ENCODE measurements at regions not wholly inside any gene's neighbourhood (a gene's known extent, or its start where the extent isn't known, plus 50 kb on each side); places are given as distances from the start of the nearest gene placed in this dataset.

GRCh38 chr9:17996728-17997127 is 417.9 kb downstream of the SH3GL2 start:
- H3K9me3 Mint-ChIP-seq, result no peaks in the 10 kb centered on the region
- H3K4me1 Mint-ChIP-seq, result peaks cover 11% of the 10 kb centered on the region
- no peak overlapping the region for H3K4me3 Mint-ChIP-seq
- DNase-seq (ENCODE audit: low spot score) (no peak), ATAC-seq (no peak)
- H3K36me3 Mint-ChIP-seq, result no peaks in the 10 kb centered on the region
- H3K27ac Mint-ChIP-seq, result no peak overlapping the region
- CTCF ChIA-PET, result no interaction called here
- TF ChIP-seq MYBL2 (CRISPR knock-in tag; IDR thresholded peaks at IDR 0.05) (no peak), ETV6 (CRISPR knock-in tag; IDR thresholded peaks at IDR 0.05) (no peak), ESRRA (CRISPR knock-in tag; IDR thresholded peaks at IDR 0.05; ENCODE audit: borderline replicate concordance) (no peak), RELA (CRISPR knock-in tag; IDR thresholded peaks at IDR 0.05; ENCODE audit: borderline replicate concordance) (no peak), NR3C1 (CRISPR knock-in tag; conservative IDR thresholded peaks at IDR 0.05; ENCODE audit: low read depth) (no peak), NFATC4 (CRISPR knock-in tag; IDR thresholded peaks at IDR 0.05) (no peak), NR1H2 (CRISPR knock-in tag; IDR thresholded peaks at IDR 0.05) (no peak), PRDM15 (CRISPR knock-in tag; IDR thresholded peaks at IDR 0.05) (no peak), FOXP1 (CRISPR knock-in tag; IDR thresholded peaks at IDR 0.05; ENCODE audit: borderline replicate concordance) (no peak), E2F5 (CRISPR knock-in tag; IDR thresholded peaks at IDR 0.05) (no peak), NFE2L1 (CRISPR knock-in tag; IDR thresholded peaks at IDR 0.05) (no peak), OVOL2 (CRISPR knock-in tag; IDR thresholded peaks at IDR 0.05; ENCODE audit: borderline replicate concordance) (no peak), PREB (CRISPR knock-in tag; IDR thresholded peaks at IDR 0.05; ENCODE audit: borderline replicate concordance) (no peak), IRF2 (CRISPR knock-in tag; IDR thresholded peaks at IDR 0.05; ENCODE audit: borderline replicate concordance, low read depth) (no peak), TEAD4 (CRISPR knock-in tag; IDR thresholded peaks at IDR 0.05) (no peak), CREB1 (CRISPR knock-in tag; IDR thresholded peaks at IDR 0.05) (no peak)
- TF ChIP-seq, protein P1, sequence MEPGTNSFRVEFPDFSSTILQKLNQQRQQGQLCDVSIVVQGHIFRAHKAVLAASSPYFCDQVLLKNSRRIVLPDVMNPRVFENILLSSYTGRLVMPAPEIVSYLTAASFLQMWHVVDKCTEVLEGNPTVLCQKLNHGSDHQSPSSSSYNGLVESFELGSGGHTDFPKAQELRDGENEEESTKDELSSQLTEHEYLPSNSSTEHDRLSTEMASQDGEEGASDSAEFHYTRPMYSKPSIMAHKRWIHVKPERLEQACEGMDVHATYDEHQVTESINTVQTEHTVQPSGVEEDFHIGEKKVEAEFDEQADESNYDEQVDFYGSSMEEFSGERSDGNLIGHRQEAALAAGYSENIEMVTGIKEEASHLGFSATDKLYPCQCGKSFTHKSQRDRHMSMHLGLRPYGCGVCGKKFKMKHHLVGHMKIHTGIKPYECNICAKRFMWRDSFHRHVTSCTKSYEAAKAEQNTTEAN (CRISPR knock-in tag; IDR thresholded peaks at IDR 0.05), result no peak
- TF ChIP-seq, protein P2, sequence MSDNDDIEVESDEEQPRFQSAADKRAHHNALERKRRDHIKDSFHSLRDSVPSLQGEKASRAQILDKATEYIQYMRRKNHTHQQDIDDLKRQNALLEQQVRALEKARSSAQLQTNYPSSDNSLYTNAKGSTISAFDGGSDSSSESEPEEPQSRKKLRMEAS (CRISPR knock-in tag; IDR thresholded peaks at IDR 0.05), result no peak
- POLR2A ChIA-PET, result no interaction called here
- H3K27me3 Mint-ChIP-seq (ENCODE audit: low read depth), result no peaks in the 10 kb centered on the region; the same call in 1 of the 2 replicates

DNA sequence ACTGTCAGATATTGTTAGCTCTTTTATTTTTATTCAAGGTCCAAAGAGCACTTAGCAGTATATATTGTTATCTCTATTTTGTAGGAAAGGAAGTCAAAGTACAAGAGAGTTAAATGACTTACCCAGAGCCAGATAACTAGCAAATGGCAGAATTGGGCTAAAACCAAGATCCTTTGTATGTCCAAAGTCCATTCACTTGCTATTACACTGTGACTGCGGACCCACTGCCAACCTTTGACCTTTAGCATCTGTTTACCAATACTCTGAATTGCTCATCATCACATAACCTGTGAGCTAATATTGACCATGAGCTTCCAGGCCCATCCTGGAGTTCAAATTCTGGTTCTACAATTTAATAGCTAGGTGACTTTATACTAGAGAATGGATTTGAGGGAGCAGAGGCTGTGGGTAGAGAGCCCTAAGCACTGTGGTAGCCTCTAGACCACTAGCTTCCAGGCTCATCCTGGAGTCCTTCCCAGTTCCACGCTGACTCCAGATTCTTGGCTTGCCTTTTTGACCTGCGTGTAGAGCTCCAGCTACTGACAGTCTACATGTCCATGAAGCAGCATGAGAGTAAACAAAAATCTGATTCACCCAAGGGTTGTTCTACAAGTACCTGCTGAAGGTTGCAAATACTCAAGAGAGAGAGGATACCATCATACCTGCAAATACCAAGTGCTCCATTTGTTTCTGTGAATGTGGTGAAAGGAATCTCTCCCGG is 424.0 kb downstream of the SH3GL2 start:
- H3K9me3 Mint-ChIP-seq, result no peaks in the 10 kb centered on the region
- no peaks in the 10 kb centered on the region for H3K36me3 Mint-ChIP-seq
- ChIA-PET POLR2A (no interaction called here), CTCF (no interaction called here)
- no peak for DNase-seq (ENCODE audit: low spot score)
- no peak overlapping the region for H3K4me3 Mint-ChIP-seq
- H3K27ac Mint-ChIP-seq, result no peak overlapping the region
- H3K4me1 Mint-ChIP-seq, result no peaks in the 10 kb centered on the region
- ATAC-seq, result no peak
- no peaks in the 10 kb centered on the region for H3K27me3 Mint-ChIP-seq (ENCODE audit: low read depth)
- TF ChIP-seq, protein P3, sequence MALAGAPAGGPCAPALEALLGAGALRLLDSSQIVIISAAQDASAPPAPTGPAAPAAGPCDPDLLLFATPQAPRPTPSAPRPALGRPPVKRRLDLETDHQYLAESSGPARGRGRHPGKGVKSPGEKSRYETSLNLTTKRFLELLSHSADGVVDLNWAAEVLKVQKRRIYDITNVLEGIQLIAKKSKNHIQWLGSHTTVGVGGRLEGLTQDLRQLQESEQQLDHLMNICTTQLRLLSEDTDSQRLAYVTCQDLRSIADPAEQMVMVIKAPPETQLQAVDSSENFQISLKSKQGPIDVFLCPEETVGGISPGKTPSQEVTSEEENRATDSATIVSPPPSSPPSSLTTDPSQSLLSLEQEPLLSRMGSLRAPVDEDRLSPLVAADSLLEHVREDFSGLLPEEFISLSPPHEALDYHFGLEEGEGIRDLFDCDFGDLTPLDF (CRISPR knock-in tag; IDR thresholded peaks at IDR 0.05), result no peak
- TF ChIP-seq, protein P4, sequence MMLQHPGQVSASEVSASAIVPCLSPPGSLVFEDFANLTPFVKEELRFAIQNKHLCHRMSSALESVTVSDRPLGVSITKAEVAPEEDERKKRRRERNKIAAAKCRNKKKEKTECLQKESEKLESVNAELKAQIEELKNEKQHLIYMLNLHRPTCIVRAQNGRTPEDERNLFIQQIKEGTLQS (CRISPR knock-in tag; conservative IDR thresholded peaks at IDR 0.05), result no peak
- TF ChIP-seq RELA (CRISPR knock-in tag; IDR thresholded peaks at IDR 0.05; ENCODE audit: borderline replicate concordance) (no peak), ESRRA (CRISPR knock-in tag; IDR thresholded peaks at IDR 0.05; ENCODE audit: borderline replicate concordance) (no peak), NFE2L1 (CRISPR knock-in tag; IDR thresholded peaks at IDR 0.05) (no peak), JUN (CRISPR knock-in tag; IDR thresholded peaks at IDR 0.05) (no peak), FOXP4 (CRISPR knock-in tag; IDR thresholded peaks at IDR 0.05) (no peak), E2F5 (CRISPR knock-in tag; IDR thresholded peaks at IDR 0.05) (no peak), ZNF671 (CRISPR knock-in tag; IDR thresholded peaks at IDR 0.05) (no peak)

All from WTC11 (cell line).